Stomach (tissue), 8 donors: ENCODE measurements at regions not wholly inside any gene's neighbourhood (a gene's known extent, or its start where the extent isn't known, plus 50 kb on each side); places are given as distances from the start of the nearest gene placed in this dataset.

Experiments
- DNase-seq, 2 donors: peaks; one replicate each; pipeline versions ENCODE4 v3.0.0 to v3.0.0-alpha.2; 2013 to 2019
- H3K27ac ChIP-seq, 5 donors: fragments of 200-600 bp in 4 of 5; sonication (generic) in 4 of 5; one replicate each; pipeline ENCODE4 v1.5.1; 2013 to 2019; ENCODE audit warnings: mild to moderate bottlenecking in 1 of 5, moderate library complexity in 1 of 5
- H3K27me3 ChIP-seq, 3 donors: fragments of 200-600 bp; sonication (generic); one replicate each; pipeline ENCODE4 v1.5.1; 2017 to 2019; ENCODE audit warnings: mixed run types in 1 of 3
- H3K36me3 ChIP-seq, 4 donors: fragments of 200-600 bp; sonication (generic); 1 replicate in 3 of 4; 2 replicates in 1 of 4; pipeline ENCODE4 v1.5.1; 2016 to 2019
- H3K4me1 ChIP-seq, 4 donors: fragments of 200-600 bp; sonication (generic); one replicate each; pipeline ENCODE4 v1.5.1; 2016 to 2019
- H3K4me3 ChIP-seq, 4 donors: fragments of 200-600 bp; sonication (generic) in 3 of 4; one replicate each; pipeline ENCODE4 v1.5.1; 2016 to 2019; ENCODE audit warnings: mild to moderate bottlenecking in 1 of 4
- H3K9me3 ChIP-seq, 4 donors: fragments of 200-600 bp; sonication (generic); one replicate each; pipeline ENCODE4 v1.5.1; 2016 to 2019
- CTCF ChIP-seq, 7 experiments: fragments of 450-650 bp in 4 of 7; fragments of 200-600 bp in 3 of 7; sonication (generic) in 3 of 7; IDR thresholded peaks; one replicate each; pipeline ENCODE4 v1.5.1; 2016 to 2019; ENCODE audit warnings: antibody characterized with exemption in 7 of 7, control low read depth in 2 of 7, mild to moderate bottlenecking in 1 of 7
- EP300 ChIP-seq: sonication (generic); formaldehyde crosslinking; IDR thresholded peaks from one replicate; pipeline ENCODE4 v1.6.1; 2017; ENCODE audit warnings: antibody characterized with exemption
- POLR2A ChIP-seq, 4 donors: fragments of 450-650 bp; IDR thresholded peaks; one replicate each; pipeline ENCODE4 v1.6.1; 2016; ENCODE audit warnings: antibody characterized with exemption in 4 of 4, control low read depth in 2 of 4, mild to moderate bottlenecking in 1 of 4, moderate library complexity in 1 of 4
- POLR2AphosphoS5 ChIP-seq, 3 donors: sonication (generic); formaldehyde crosslinking; IDR thresholded peaks; one replicate each; pipeline ENCODE4 v1.6.1; 2016; ENCODE audit warnings: antibody characterized with exemption in 3 of 3
- WGBS, 5 donors: extraction: QIAGEN DNeasy Blood & Tissue Kit in 3 of 5; methylation state at CpG; one replicate each; pipeline versions ENCODE4 v1.1.5 to v1.1.7; 2013 to 2018; 5-methylcytosine and 5-hydroxymethylcytosine counted together
- intact Hi-C: fragments of 100-400 bp; cut with DNase I; formaldehyde crosslinking; loops from one replicate; pipeline ENCODE4 v1.15.1; 2023; ENCODE audit warnings: low total_unique reads
- donor health status: healthy with polysubstance abuse.
- donor health status: Bipolar disorder and iron deficiency.
- donor health status: healthy.

GRCh38 chr2:146130290-146130689, 1610.4 kb upstream of the ZEB2 start:
- Histone ChIP-seq H3K36me3 (no peaks in the 10 kb centered on the region), H3K27ac (no peak overlapping the region), H3K4me3 (no peak overlapping the region), H3K27me3 (no peaks in the 10 kb centered on the region), H3K9me3 (no peaks in the 10 kb centered on the region), H3K4me1 (no peaks in the 10 kb centered on the region)
- no peak for DNase-seq
- no peak for TF ChIP-seq POLR2A (IDR thresholded peaks at IDR 0.05)
- TF ChIP-seq CTCF (IDR thresholded peaks at IDR 0.05), result no peak
- no peak for TF ChIP-seq EP300
- no peak for TF ChIP-seq POLR2AphosphoS5 (IDR thresholded peaks at IDR 0.05)
- intact Hi-C loops, result no loop called here
- 83 to 92% (median 85%) methylated on average over 4 of the region's 4 CpGs for WGBS, 5 donors

DNA sequence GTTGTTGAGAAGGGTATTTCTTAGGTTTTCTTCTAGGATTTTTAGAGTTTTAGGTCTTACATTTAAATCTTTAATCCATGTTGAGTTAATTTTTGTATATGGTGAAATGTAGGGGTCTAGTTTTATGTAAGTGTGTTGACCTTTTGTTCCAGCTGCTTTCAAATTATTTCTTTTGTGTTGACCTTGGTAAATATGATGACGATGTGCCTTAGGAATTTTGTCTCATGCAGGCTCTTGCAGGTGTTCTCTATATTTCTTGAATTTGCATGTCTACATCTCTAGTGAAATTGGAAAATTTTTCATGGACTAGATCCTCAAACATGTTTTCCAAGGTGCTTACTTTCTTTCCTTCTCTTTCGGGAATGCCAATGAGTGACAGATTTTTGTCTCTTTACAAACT, 1609.3 kb upstream of the ZEB2 start:
- Histone ChIP-seq H3K4me1 (no peaks in the 10 kb centered on the region), H3K4me3 (no peak overlapping the region), H3K27ac (no peak overlapping the region), H3K36me3 (no peaks in the 10 kb centered on the region), H3K27me3 (no peaks in the 10 kb centered on the region), H3K9me3 (no peaks in the 10 kb centered on the region)
- TF ChIP-seq CTCF (IDR thresholded peaks at IDR 0.05) (no peak), POLR2A (IDR thresholded peaks at IDR 0.05) (no peak)
- 67 to 78% (median 74%) methylated on average over 2 of the region's 2 CpGs for WGBS, 5 donors
- no peak for DNase-seq
- intact Hi-C loops, result no loop called here

DNA sequence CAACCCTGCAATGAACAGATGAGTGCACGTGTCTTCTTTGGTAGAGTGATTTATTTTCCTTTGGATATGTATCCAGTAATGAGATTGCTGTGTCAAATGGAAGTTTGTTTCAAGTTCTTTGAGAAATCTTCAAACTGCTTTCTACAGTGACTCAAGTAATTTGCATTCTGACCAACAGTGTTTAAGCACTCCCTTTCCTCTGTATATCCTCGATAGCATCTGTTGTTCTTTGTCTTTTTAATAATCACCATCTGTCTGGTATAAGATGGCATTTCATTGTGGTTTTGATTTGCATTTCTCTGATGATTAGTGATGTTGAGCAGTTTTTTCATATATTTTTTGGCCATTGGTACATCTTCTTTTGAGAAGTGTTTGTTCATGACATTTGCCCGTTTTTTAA, 1608.3 kb upstream of the ZEB2 start:
- WGBS, 5 donors, result 79 to 88% (median 84%) methylated on average over 3 of the region's 3 CpGs
- H3K36me3 ChIP-seq, result no peaks in the 10 kb centered on the region
- TF ChIP-seq POLR2AphosphoS5 (IDR thresholded peaks at IDR 0.05) (no peak), EP300 (no peak), POLR2A (IDR thresholded peaks at IDR 0.05) (no peak), CTCF (IDR thresholded peaks at IDR 0.05) (no peak)

DNA sequence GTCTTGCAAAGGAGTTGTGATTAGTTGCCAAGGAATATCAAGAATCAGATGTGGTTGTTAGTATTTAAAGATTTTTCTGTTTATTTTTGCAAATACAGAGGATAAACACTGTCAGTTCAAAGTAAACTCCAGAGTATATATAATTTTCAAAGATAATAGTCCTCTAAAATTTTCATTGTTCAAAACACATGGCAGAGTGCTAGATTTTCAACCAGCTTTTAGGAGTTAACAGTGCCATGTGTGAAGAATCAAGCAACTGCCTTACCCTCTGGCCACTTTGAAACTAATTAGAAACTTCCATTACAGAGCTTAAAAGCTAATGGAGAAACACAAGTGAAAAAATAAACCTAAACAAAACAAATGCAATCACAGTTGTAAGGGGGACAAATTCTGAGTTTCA, 1605.6 kb upstream of the ZEB2 start:
- intact Hi-C loops, result no loop called here
- H3K4me1 ChIP-seq, result no peaks in the 10 kb centered on the region
- no peak for DNase-seq
- H3K27ac ChIP-seq, result no peak overlapping the region
- H3K9me3 ChIP-seq, result no peaks in the 10 kb centered on the region
- H3K36me3 ChIP-seq, result no peaks in the 10 kb centered on the region
- no peaks in the 10 kb centered on the region for H3K27me3 ChIP-seq
- no peak for TF ChIP-seq CTCF (IDR thresholded peaks at IDR 0.05)
- no peak for TF ChIP-seq POLR2AphosphoS5 (IDR thresholded peaks at IDR 0.05)
- TF ChIP-seq EP300, result no peak
- no peak overlapping the region for H3K4me3 ChIP-seq

More for the DNA sequence above, 1608.3 kb upstream of the ZEB2 start:
- H3K9me3 ChIP-seq, result no peaks in the 10 kb centered on the region
- intact Hi-C loops, result no loop called here
- H3K4me1 ChIP-seq, result no peaks in the 10 kb centered on the region
- no peak overlapping the region for H3K4me3 ChIP-seq
- DNase-seq, result no peak
- H3K27me3 ChIP-seq, result no peaks in the 10 kb centered on the region
- H3K27ac ChIP-seq, result no peak overlapping the region

DNA sequence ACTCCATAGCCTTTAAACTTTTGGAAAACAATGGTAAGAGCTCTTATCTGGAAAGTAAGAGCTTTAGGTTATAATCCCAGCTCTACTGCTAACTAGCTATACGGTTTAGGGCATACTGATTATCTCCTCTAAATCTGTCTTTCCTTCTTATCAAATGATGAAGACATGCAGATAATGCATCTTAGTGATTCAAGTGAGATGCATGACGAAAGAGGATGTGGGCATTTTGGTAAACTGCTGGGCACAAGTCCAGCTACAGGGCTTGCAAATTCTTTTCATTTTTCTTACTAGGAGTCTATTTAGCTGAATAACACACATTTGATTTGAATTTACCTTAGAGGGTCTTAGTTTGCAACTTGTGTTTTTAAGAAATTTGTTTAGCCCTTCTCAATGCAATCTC, 1604.8 kb upstream of the ZEB2 start:
- Histone ChIP-seq H3K27me3 (no peaks in the 10 kb centered on the region), H3K36me3 (no peaks in the 10 kb centered on the region), H3K4me3 (no peak overlapping the region), H3K27ac (no peak overlapping the region), H3K4me1 (no peaks in the 10 kb centered on the region), H3K9me3 (no peaks in the 10 kb centered on the region)
- 46 to 68% (median 62%) methylated on average over 2 of the region's 2 CpGs for WGBS, 5 donors
- intact Hi-C loops, result no loop called here
- DNase-seq, result no peak
- no peak for TF ChIP-seq CTCF (IDR thresholded peaks at IDR 0.05)
- no peak for TF ChIP-seq POLR2A (IDR thresholded peaks at IDR 0.05)
- TF ChIP-seq POLR2AphosphoS5 (IDR thresholded peaks at IDR 0.05), result no peak
- no peak for TF ChIP-seq EP300
